ENCODE measurements at regions not wholly inside any gene's neighbourhood (a gene's known extent, or its start where the extent isn't known, plus 50 kb on each side); places are given as distances from the start of the nearest gene placed in this dataset.
"Not testable (repeated sequence)": the region's sequence is repeated elsewhere in the genome, so short reads cannot be mapped to it uniquely, and the experiment has no call there.

- no peaks in the 10 kb centered on the region for H3K36me3 ChIP-seq
- no peak for DNase-seq
- TF ChIP-seq POLR2AphosphoS5 (IDR thresholded peaks at IDR 0.05) (no peak), POLR2A (IDR thresholded peaks at IDR 0.05) (no peak), CTCF (IDR thresholded peaks at IDR 0.05 in 8 of 11, conservative IDR thresholded peaks at IDR 0.05 in 3 of 11) (no peak)
- no peaks in the 10 kb centered on the region for H3K9me3 ChIP-seq
- WGBS, 5 donors, result 55 to 83% (median 79%) methylated on average over 2 of the region's 2 CpGs
- intact Hi-C loops (cut with DNase I; ENCODE audit: low total_unique reads), result no loop called here
- no peaks in the 10 kb centered on the region for H3K4me1 ChIP-seq
- H3K27me3 ChIP-seq (replicated peaks in 1 of 7), result no peaks in the 10 kb centered on the region
- H3K4me3 ChIP-seq, result no peak overlapping the region
- H3K27ac ChIP-seq, result no peak overlapping the region
Measured at GRCh38 chrX:145410622-145411021, 163.3 kb downstream of the SPANXN1 start.

GRCh38 chrX:145436211-145436610 is 188.9 kb downstream of the SPANXN1 start:
- intact Hi-C loops (cut with DNase I; ENCODE audit: low total_unique reads); H3K9me3 ChIP-seq; H3K4me3 ChIP-seq; H3K27me3 ChIP-seq (replicated peaks in 1 of 7); H3K27ac ChIP-seq; H3K4me1 ChIP-seq; DNase-seq; H3K36me3 ChIP-seq: not testable (repeated sequence)
- WGBS, 5 donors, result 83 to 100% (median 95%) methylated on average over 1 to 32 of the region's 32 CpGs

- Histone ChIP-seq H3K27ac (no peak overlapping the region), H3K36me3 (no peaks in the 10 kb centered on the region), H3K9me3 (no peaks in the 10 kb centered on the region), H3K4me3 (no peak overlapping the region), H3K27me3 (replicated peaks in 1 of 7) (no peaks in the 10 kb centered on the region), H3K4me1 (no peaks in the 10 kb centered on the region)
- DNase-seq, result no peak
- 73 to 89% (median 80%) methylated on average over 3 of the region's 3 CpGs for WGBS, 5 donors
- intact Hi-C loops (cut with DNase I; ENCODE audit: low total_unique reads), result no loop called here
- no peak for TF ChIP-seq CTCF (IDR thresholded peaks at IDR 0.05 in 8 of 11, conservative IDR thresholded peaks at IDR 0.05 in 3 of 11)
- TF ChIP-seq POLR2A (IDR thresholded peaks at IDR 0.05), result no peak
- TF ChIP-seq POLR2AphosphoS5 (IDR thresholded peaks at IDR 0.05), result no peak
Measured at GRCh38 chrX:145464650-145465049, 217.3 kb downstream of the SPANXN1 start.

GRCh38 chrX:145475725-145476124 is 228.4 kb downstream of the SPANXN1 start:
- intact Hi-C loops (cut with DNase I; ENCODE audit: low total_unique reads), result no loop called here
- WGBS, 5 donors, result 55 to 84% (median 74%) methylated on average over 7 of the region's 7 CpGs
- H3K9me3 ChIP-seq, result no peaks in the 10 kb centered on the region
- no peak for DNase-seq
- H3K27ac ChIP-seq, result no peak overlapping the region
- no peaks in the 10 kb centered on the region for H3K4me1 ChIP-seq
- TF ChIP-seq POLR2A (IDR thresholded peaks at IDR 0.05), result no peak
- no peak for TF ChIP-seq CTCF (IDR thresholded peaks at IDR 0.05 in 8 of 11, conservative IDR thresholded peaks at IDR 0.05 in 3 of 11)
- TF ChIP-seq POLR2AphosphoS5 (IDR thresholded peaks at IDR 0.05), result no peak
- H3K36me3 ChIP-seq, result no peaks in the 10 kb centered on the region
- no peaks in the 10 kb centered on the region for H3K27me3 ChIP-seq (replicated peaks in 1 of 7)
- H3K4me3 ChIP-seq, result no peak overlapping the region

- Histone ChIP-seq H3K27ac (no peak overlapping the region), H3K4me1 (no peaks in the 10 kb centered on the region), H3K27me3 (replicated peaks in 1 of 7) (no peaks in the 10 kb centered on the region), H3K4me3 (no peak overlapping the region), H3K36me3 (no peaks in the 10 kb centered on the region), H3K9me3 (no peaks in the 10 kb centered on the region)
- intact Hi-C loops (cut with DNase I; ENCODE audit: low total_unique reads), result no loop called here
- TF ChIP-seq CTCF (IDR thresholded peaks at IDR 0.05 in 8 of 11, conservative IDR thresholded peaks at IDR 0.05 in 3 of 11) (no peak), POLR2A (IDR thresholded peaks at IDR 0.05) (no peak), POLR2AphosphoS5 (IDR thresholded peaks at IDR 0.05) (no peak)
- no peak for DNase-seq
Measured at GRCh38 chrX:145484740-145485139, 237.4 kb downstream of the SPANXN1 start.
